ENCODE measurements at regions not wholly inside any gene's neighbourhood (a gene's known extent, or its start where the extent isn't known, plus 50 kb on each side); places are given as distances from the start of the nearest gene placed in this dataset.

- 0 out of 2 replicates have a peak, but pooled peaks cover 2% of the 10 kb centered on the region for H3K27me3 ChIP-seq (ENCODE audit: control insufficient read depth, insufficient read depth, low read length)
- H3K4me1 ChIP-seq (ENCODE audit: control insufficient read depth, insufficient read depth, low read length), result no peaks in the 10 kb centered on the region; the same call in 1 of the 2 replicates
- no peak overlapping the region for H3K27ac ChIP-seq (ENCODE audit: low read depth, low read length)
- H3K9ac ChIP-seq (ENCODE audit: low read depth, low read length), result no peak overlapping the region
- no peak overlapping the region for H3K4me3 ChIP-seq (ENCODE audit: low read depth, low read length)
- no peaks in the 10 kb centered on the region for H3K9me3 ChIP-seq (ENCODE audit: control insufficient read depth, insufficient read depth, low read length)
- no peaks in the 10 kb centered on the region for H3K36me3 ChIP-seq (ENCODE audit: control insufficient read depth, insufficient read depth, low read length)
Observed at GRCh38 chr1:115189814-115190539, 100.7 kb upstream of the TSPAN2 start.

- no peak overlapping the region for H3K27ac ChIP-seq (ENCODE audit: low read depth, low read length)
- H3K4me3 ChIP-seq (ENCODE audit: low read depth, low read length), result no peak overlapping the region
- H3K9ac ChIP-seq (ENCODE audit: low read depth, low read length), result no peak overlapping the region
- H3K27me3 ChIP-seq (ENCODE audit: control insufficient read depth, insufficient read depth, low read length), result no peaks in the 10 kb centered on the region
- H3K9me3 ChIP-seq (ENCODE audit: control insufficient read depth, insufficient read depth, low read length), result no peaks in the 10 kb centered on the region
- H3K36me3 ChIP-seq (ENCODE audit: control insufficient read depth, insufficient read depth, low read length), result no peaks in the 10 kb centered on the region
- no peaks in the 10 kb centered on the region; the same call in 1 of the 2 replicates for H3K4me1 ChIP-seq (ENCODE audit: control insufficient read depth, insufficient read depth, low read length)
Observed at GRCh38 chr1:115188680-115189395, 99.5 kb upstream of the TSPAN2 start.

DNA sequence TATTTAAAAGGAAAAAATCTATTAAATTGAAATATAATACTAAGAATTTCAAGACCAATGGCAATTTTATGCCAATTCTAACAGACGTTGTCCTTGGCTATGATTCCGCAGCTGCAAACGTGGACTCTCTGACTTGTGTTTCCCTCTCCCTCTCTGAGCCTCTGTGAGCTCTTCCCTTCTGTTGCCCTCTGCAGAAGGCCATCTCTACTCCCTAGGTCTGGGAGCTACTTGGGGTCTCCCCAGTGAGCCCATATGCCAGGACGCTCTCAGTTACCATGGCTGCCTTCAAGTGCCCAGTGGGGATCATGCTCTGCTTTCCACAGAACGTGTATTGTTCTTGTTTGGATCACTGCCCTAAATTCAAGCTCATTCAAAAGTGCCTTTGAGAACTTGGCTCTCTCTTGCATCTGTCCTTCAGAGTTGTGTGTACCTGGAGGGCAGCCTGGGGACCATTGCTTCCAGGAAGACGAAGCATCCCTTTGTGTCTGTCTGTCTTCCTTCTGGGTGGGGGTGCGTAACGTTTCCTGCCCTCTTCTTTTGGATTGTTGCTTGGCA lies 97.5 kb upstream of the TSPAN2 start:
- Histone ChIP-seq H3K36me3 (ENCODE audit: control insufficient read depth, insufficient read depth, low read length) (no peaks in the 10 kb centered on the region), H3K27me3 (ENCODE audit: control insufficient read depth, insufficient read depth, low read length) (no peaks in the 10 kb centered on the region), H3K4me3 (ENCODE audit: low read depth, low read length) (no peak overlapping the region), H3K9me3 (ENCODE audit: control insufficient read depth, insufficient read depth, low read length) (no peaks in the 10 kb centered on the region), H3K27ac (ENCODE audit: low read depth, low read length) (no peak overlapping the region), H3K4me1 (ENCODE audit: control insufficient read depth, insufficient read depth, low read length) (no peaks in the 10 kb centered on the region; the same call in 1 of the 2 replicates), H3K9ac (ENCODE audit: low read depth, low read length) (no peak overlapping the region)

- H3K9ac ChIP-seq (ENCODE audit: low read depth, low read length), result no peak overlapping the region
- H3K4me1 ChIP-seq (ENCODE audit: control insufficient read depth, insufficient read depth, low read length), result no peaks in the 10 kb centered on the region; the same call in 1 of the 2 replicates
- H3K27me3 ChIP-seq (ENCODE audit: control insufficient read depth, insufficient read depth, low read length), result no peaks in the 10 kb centered on the region
- no peaks in the 10 kb centered on the region for H3K9me3 ChIP-seq (ENCODE audit: control insufficient read depth, insufficient read depth, low read length)
- no peaks in the 10 kb centered on the region for H3K36me3 ChIP-seq (ENCODE audit: control insufficient read depth, insufficient read depth, low read length)
- H3K4me3 ChIP-seq (ENCODE audit: low read depth, low read length), result no peak overlapping the region
- no peak overlapping the region for H3K27ac ChIP-seq (ENCODE audit: low read depth, low read length)
Observed at GRCh38 chr1:115185336-115185735, 96.0 kb upstream of the TSPAN2 start.

DNA sequence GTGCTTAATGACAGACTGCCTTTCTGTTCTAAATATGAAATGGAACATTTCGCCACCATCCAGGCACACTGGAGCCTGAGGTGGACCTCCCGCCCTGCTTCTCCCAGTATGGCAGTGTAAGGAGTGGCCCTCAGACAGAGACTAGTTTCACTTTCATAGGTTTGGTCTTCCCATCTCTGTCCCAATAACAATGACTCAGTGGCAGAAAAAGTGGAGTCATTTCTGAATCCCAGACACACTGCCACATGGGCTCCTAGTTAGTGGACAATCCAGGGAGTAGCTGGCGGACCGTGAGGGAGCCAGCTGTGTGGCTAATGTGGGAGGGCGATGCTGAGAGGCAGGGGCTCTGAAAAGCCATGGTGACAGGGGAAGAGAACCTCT lies 95.6 kb upstream of the TSPAN2 start:
- no peak overlapping the region for H3K27ac ChIP-seq (ENCODE audit: low read depth, low read length)
- no peak overlapping the region for H3K4me3 ChIP-seq (ENCODE audit: low read depth, low read length)
- no peaks in the 10 kb centered on the region for H3K9me3 ChIP-seq (ENCODE audit: control insufficient read depth, insufficient read depth, low read length)
- H3K4me1 ChIP-seq (ENCODE audit: control insufficient read depth, insufficient read depth, low read length), result no peaks in the 10 kb centered on the region; the same call in 1 of the 2 replicates
- no peak overlapping the region for H3K9ac ChIP-seq (ENCODE audit: low read depth, low read length)
- no peaks in the 10 kb centered on the region for H3K27me3 ChIP-seq (ENCODE audit: control insufficient read depth, insufficient read depth, low read length)
- no peaks in the 10 kb centered on the region for H3K36me3 ChIP-seq (ENCODE audit: control insufficient read depth, insufficient read depth, low read length)

DNA sequence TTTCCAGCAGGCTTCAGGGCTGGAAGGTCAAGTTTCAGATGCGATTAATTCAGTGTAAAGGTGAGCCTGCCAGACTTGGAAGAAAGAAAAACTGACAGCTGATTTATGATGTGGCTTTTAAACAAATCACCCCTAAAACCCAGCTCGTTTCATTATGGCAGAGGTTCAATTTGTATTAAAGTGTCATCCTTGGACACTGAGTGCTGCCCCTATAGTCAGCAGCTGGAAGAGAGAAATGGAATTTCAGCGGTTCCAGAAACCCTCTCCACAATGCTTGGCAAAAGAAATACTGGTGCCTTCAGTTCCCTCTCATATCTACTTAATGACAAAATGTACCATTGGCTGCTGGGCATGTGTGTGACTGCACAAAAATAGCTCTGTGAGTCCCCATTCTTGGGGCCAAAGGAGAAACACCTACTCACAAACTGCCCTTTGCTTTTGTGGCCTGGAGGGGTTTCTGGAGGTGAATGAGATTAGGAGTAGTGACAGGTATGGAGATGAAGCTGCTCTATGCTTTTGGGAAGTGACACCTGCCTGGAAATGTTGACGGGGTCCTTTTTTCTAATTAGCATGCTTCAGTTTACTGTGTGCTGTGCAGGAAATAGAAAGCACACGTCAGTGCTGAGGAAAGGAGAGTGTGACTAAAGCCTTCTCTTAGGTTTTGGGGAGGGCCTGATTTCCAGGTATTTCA lies 95.1 kb upstream of the TSPAN2 start:
- Histone ChIP-seq H3K4me1 (ENCODE audit: control insufficient read depth, insufficient read depth, low read length) (no peaks in the 10 kb centered on the region; the same call in 1 of the 2 replicates), H3K27me3 (ENCODE audit: control insufficient read depth, insufficient read depth, low read length) (no peaks in the 10 kb centered on the region), H3K9me3 (ENCODE audit: control insufficient read depth, insufficient read depth, low read length) (no peaks in the 10 kb centered on the region), H3K27ac (ENCODE audit: low read depth, low read length) (no peak overlapping the region), H3K36me3 (ENCODE audit: control insufficient read depth, insufficient read depth, low read length) (no peaks in the 10 kb centered on the region), H3K4me3 (ENCODE audit: low read depth, low read length) (no peak overlapping the region), H3K9ac (ENCODE audit: low read depth, low read length) (no peak overlapping the region)

GRCh38 chr1:115183721-115184259 lies 94.5 kb upstream of the TSPAN2 start:
- Histone ChIP-seq H3K36me3 (ENCODE audit: control insufficient read depth, insufficient read depth, low read length) (no peaks in the 10 kb centered on the region), H3K27me3 (ENCODE audit: control insufficient read depth, insufficient read depth, low read length) (no peaks in the 10 kb centered on the region), H3K9me3 (ENCODE audit: control insufficient read depth, insufficient read depth, low read length) (no peaks in the 10 kb centered on the region), H3K4me3 (ENCODE audit: low read depth, low read length) (no peak overlapping the region), H3K4me1 (ENCODE audit: control insufficient read depth, insufficient read depth, low read length) (no peaks in the 10 kb centered on the region), H3K27ac (ENCODE audit: low read depth, low read length) (no peak overlapping the region), H3K9ac (ENCODE audit: low read depth, low read length) (no peak overlapping the region)

- Histone ChIP-seq H3K4me1 (ENCODE audit: control insufficient read depth, insufficient read depth, low read length) (no peaks in the 10 kb centered on the region), H3K4me3 (ENCODE audit: low read depth, low read length) (no peak overlapping the region), H3K9ac (ENCODE audit: low read depth, low read length) (no peak overlapping the region), H3K36me3 (ENCODE audit: control insufficient read depth, insufficient read depth, low read length) (no peaks in the 10 kb centered on the region), H3K9me3 (ENCODE audit: control insufficient read depth, insufficient read depth, low read length) (no peaks in the 10 kb centered on the region), H3K27me3 (ENCODE audit: control insufficient read depth, insufficient read depth, low read length) (no peaks in the 10 kb centered on the region), H3K27ac (ENCODE audit: low read depth, low read length) (no peak overlapping the region)
Observed at GRCh38 chr1:115183158-115183557, 93.9 kb upstream of the TSPAN2 start.

- Histone ChIP-seq H3K4me3 (ENCODE audit: low read depth, low read length) (no peak overlapping the region), H3K27me3 (ENCODE audit: control insufficient read depth, insufficient read depth, low read length) (no peaks in the 10 kb centered on the region), H3K9ac (ENCODE audit: low read depth, low read length) (no peak overlapping the region), H3K36me3 (ENCODE audit: control insufficient read depth, insufficient read depth, low read length) (no peaks in the 10 kb centered on the region), H3K9me3 (ENCODE audit: control insufficient read depth, insufficient read depth, low read length) (no peaks in the 10 kb centered on the region), H3K27ac (ENCODE audit: low read depth, low read length) (no peak overlapping the region), H3K4me1 (ENCODE audit: control insufficient read depth, insufficient read depth, low read length) (no peaks in the 10 kb centered on the region)
Observed at GRCh38 chr1:115182012-115182715, 92.9 kb upstream of the TSPAN2 start.

DNA sequence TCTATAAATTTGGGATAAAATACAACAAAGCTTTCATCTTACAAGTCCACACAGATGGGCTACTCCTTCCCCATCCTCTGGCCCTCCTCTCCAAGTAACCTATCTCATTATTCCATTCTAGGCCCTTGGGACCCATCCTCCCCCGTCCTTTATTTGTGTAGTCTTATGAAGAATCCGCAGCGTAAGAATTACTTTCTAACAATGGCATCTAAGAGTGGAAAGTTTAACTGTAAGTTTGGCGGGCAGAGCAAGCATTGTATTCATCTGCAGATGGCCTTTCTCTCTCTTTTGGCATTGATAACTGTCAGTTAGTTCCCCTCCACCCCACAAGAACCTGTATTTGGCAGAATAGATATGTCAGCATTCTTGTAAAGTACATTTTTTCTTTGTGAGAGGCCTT lies 91.9 kb upstream of the TSPAN2 start:
- Histone ChIP-seq H3K36me3 (ENCODE audit: control insufficient read depth, insufficient read depth, low read length) (no peaks in the 10 kb centered on the region), H3K9ac (ENCODE audit: low read depth, low read length) (no peak overlapping the region), H3K9me3 (ENCODE audit: control insufficient read depth, insufficient read depth, low read length) (no peaks in the 10 kb centered on the region), H3K4me3 (ENCODE audit: low read depth, low read length) (no peak overlapping the region), H3K4me1 (ENCODE audit: control insufficient read depth, insufficient read depth, low read length) (no peaks in the 10 kb centered on the region), H3K27me3 (ENCODE audit: control insufficient read depth, insufficient read depth, low read length) (no peaks in the 10 kb centered on the region), H3K27ac (ENCODE audit: low read depth, low read length) (no peak overlapping the region)
